H9 (cell line): ENCODE measurements at regions not wholly inside any gene's neighbourhood (a gene's known extent, or its start where the extent isn't known, plus 50 kb on each side); places are given as distances from the start of the nearest gene placed in this dataset.

Experiments used
- DNase-seq: peaks from one replicate; pipeline ENCODE4 v3.0.0-alpha.2; 2017
- H2AFZ ChIP-seq: one replicate; pipeline ENCODE4 v1.6.1; 2013; ENCODE audit warnings: mild to moderate bottlenecking, low read length, control low read depth, moderate library complexity
- H2AK5ac ChIP-seq: 2 replicates; pipeline ENCODE4 v1.6.1; 2013; ENCODE audit warnings: low read length, control low read depth, mixed read lengths; ENCODE audit not compliant: insufficient read length
- H2BK120ac ChIP-seq: one replicate; pipeline ENCODE4 v1.6.1; 2013; ENCODE audit warnings: low read depth, mild to moderate bottlenecking, low read length, control low read depth, inconsistent platforms; ENCODE audit not compliant: poor library complexity, severe bottlenecking
- H2BK12ac ChIP-seq: 2 replicates; pipeline ENCODE4 v1.6.1; 2013; ENCODE audit warnings: low read length, control low read depth, mixed read lengths, low read depth; ENCODE audit not compliant: insufficient read length
- H2BK15ac ChIP-seq: 2 replicates; pipeline ENCODE4 v1.6.1; 2013; ENCODE audit warnings: low read depth, low read length, control low read depth
- H2BK20ac ChIP-seq: one replicate; pipeline ENCODE4 v1.6.1; 2013; ENCODE audit warnings: low read depth, mild to moderate bottlenecking, low read length, control low read depth, inconsistent platforms; ENCODE audit not compliant: poor library complexity, severe bottlenecking
- H2BK5ac ChIP-seq: 2 replicates; pipeline ENCODE4 v1.6.1; 2013; ENCODE audit warnings: low read length, control low read depth, mixed read lengths; ENCODE audit not compliant: insufficient read length
- H3K14ac ChIP-seq: 2 replicates; pipeline ENCODE4 v1.6.1; 2013; ENCODE audit warnings: low read length, control low read depth; ENCODE audit not compliant: insufficient read depth
- H3K18ac ChIP-seq: 2 replicates; pipeline ENCODE4 v1.6.1; 2013; ENCODE audit warnings: low read depth, mild to moderate bottlenecking, mixed read lengths, low read length, control low read depth; ENCODE audit not compliant: insufficient read length
- H3K23ac ChIP-seq: 2 replicates; pipeline ENCODE4 v1.6.1; 2013; ENCODE audit warnings: low read length, control low read depth, mixed read lengths, low read depth; ENCODE audit not compliant: insufficient read length
- H3K23me2 ChIP-seq: 2 replicates; pipeline ENCODE4 v1.6.1; 2013; ENCODE audit warnings: low read depth, mild to moderate bottlenecking, mixed read lengths, low read length, control low read depth; ENCODE audit not compliant: insufficient read length, poor library complexity, severe bottlenecking
- H3K27ac ChIP-seq: 2 replicates; pipeline ENCODE4 v1.5.1; 2013; ENCODE audit warnings: low read length, control low read depth, mixed read lengths, low read depth; ENCODE audit not compliant: insufficient read length
- H3K27me3 ChIP-seq: 2 replicates; pipeline ENCODE4 v1.6.1; 2013; ENCODE audit warnings: low read length, control low read depth, inconsistent platforms; ENCODE audit not compliant: insufficient read depth
- H3K4ac ChIP-seq: 2 replicates; pipeline ENCODE4 v1.6.1; 2013; ENCODE audit warnings: low read depth, mild to moderate bottlenecking, control low read depth, inconsistent platforms, low read length, moderate library complexity
- H3K4me1 ChIP-seq: 2 replicates; pipeline ENCODE4 v1.6.1; 2013; ENCODE audit warnings: low read length, control low read depth, inconsistent platforms; ENCODE audit not compliant: insufficient read depth
- H3K4me2 ChIP-seq: 2 replicates; pipeline ENCODE4 v1.6.1; 2013; ENCODE audit warnings: low read length, control low read depth, mixed read lengths; ENCODE audit not compliant: insufficient read length, insufficient read depth
- H3K56ac ChIP-seq: 2 replicates; pipeline ENCODE4 v1.6.1; 2013; ENCODE audit warnings: low read depth, mild to moderate bottlenecking, mixed read lengths, low read length, control low read depth; ENCODE audit not compliant: insufficient read length
- H3K79me1 ChIP-seq: 2 replicates; pipeline ENCODE4 v1.6.1; 2013; ENCODE audit warnings: low read depth, mild to moderate bottlenecking, moderate library complexity, low read length, control low read depth, inconsistent platforms; ENCODE audit not compliant: insufficient read depth, poor library complexity, severe bottlenecking
- H3K79me2 ChIP-seq: 2 replicates; pipeline ENCODE4 v1.6.1; 2013; ENCODE audit warnings: low read length, control low read depth, inconsistent platforms; ENCODE audit not compliant: insufficient read depth
- H3K9ac ChIP-seq: 2 replicates; pipeline ENCODE4 v1.6.1; 2013; ENCODE audit warnings: low read length, control low read depth, mixed read lengths; ENCODE audit not compliant: insufficient read length; ENCODE audit errors: extremely low read depth
- H3K9me3 ChIP-seq: one replicate; pipeline ENCODE4 v1.6.1; 2013; ENCODE audit warnings: low read depth, low read length, inconsistent platforms; ENCODE audit not compliant: control insufficient read depth
- H3T11ph ChIP-seq: one replicate; pipeline ENCODE4 v1.6.1; 2013; ENCODE audit warnings: mild to moderate bottlenecking, low read length, control low read depth, inconsistent platforms
- H4K20me1 ChIP-seq: one replicate; pipeline ENCODE4 v1.6.1; 2013; ENCODE audit not compliant: control insufficient read depth, insufficient read length, insufficient read depth
- H4K5ac ChIP-seq: 2 replicates; pipeline ENCODE4 v1.6.1; 2013; ENCODE audit warnings: low read depth, mild to moderate bottlenecking, mixed read lengths, low read length, control low read depth; ENCODE audit not compliant: insufficient read length
- H4K8ac ChIP-seq: replicated peaks from 2 replicates; pipeline ENCODE4 v1.6.1; 2013; ENCODE audit warnings: low read length, control low read depth, mixed read lengths, low read depth; ENCODE audit not compliant: insufficient read length
- H4K91ac ChIP-seq: 2 replicates; pipeline ENCODE4 v1.6.1; 2013; ENCODE audit warnings: low read depth, mild to moderate bottlenecking, moderate library complexity, mixed read lengths, low read length, control low read depth; ENCODE audit not compliant: insufficient read length
- H3K27ac Mint-ChIP-seq, 3 experiments: 2 replicates in 2 of 3; 3 replicates in 1 of 3; pipeline ENCODE4 v1.8.0; 2020 to 2021; ENCODE audit warnings: mixed read lengths in 3 of 3, mild to moderate bottlenecking in 1 of 3, moderate library complexity in 1 of 3
- H3K27me3 Mint-ChIP-seq: 2 replicates; pipeline ENCODE4 v1.8.0; 2021; ENCODE audit warnings: low read depth, mild to moderate bottlenecking, moderate library complexity, mixed read lengths
- H3K36me3 Mint-ChIP-seq, 3 experiments: 2 replicates in 2 of 3; 3 replicates in 1 of 3; pipeline ENCODE4 v1.8.0; 2020 to 2021; ENCODE audit warnings: low read depth in 3 of 3, mixed read lengths in 3 of 3; ENCODE audit not compliant: insufficient read depth in 1 of 3
- H3K4me1 Mint-ChIP-seq, 2 experiments: 2 replicates each; pipeline ENCODE4 v1.8.0; 2020; ENCODE audit warnings: mixed read lengths in 2 of 2
- H3K4me3 Mint-ChIP-seq, 2 experiments: 2 replicates in 1 of 2; 3 replicates in 1 of 2; pipeline ENCODE4 v1.8.0; 2020 to 2021; ENCODE audit warnings: mild to moderate bottlenecking in 2 of 2, mixed read lengths in 2 of 2, moderate library complexity in 1 of 2
- H3K9me3 Mint-ChIP-seq, 2 experiments: 2 replicates in 1 of 2; 3 replicates in 1 of 2; pipeline ENCODE4 v1.8.0; 2020; ENCODE audit warnings: mild to moderate bottlenecking in 2 of 2, mixed read lengths in 2 of 2, moderate library complexity in 1 of 2
- WGBS: extraction: QIAGEN DNeasy Blood & Tissue Kit; methylation state at CpG from one replicate; pipeline ENCODE4 v1.1.7; 2013; ENCODE audit warnings: missing lambda C conversion rate, low lambda C conversion rate, mixed read lengths; ENCODE audit not compliant: insufficient read length; ENCODE audit errors: extremely low coverage; 5-methylcytosine and 5-hydroxymethylcytosine counted together
- TF ChIP-seq, protein P1 (sequence below): fragments of 200-600 bp; sonication (generic); conservative IDR thresholded peaks from 3 replicates; pipeline ENCODE4 v1.8.0; 2021; ENCODE audit warnings: antibody characterized with exemption, mild to moderate bottlenecking

DNA sequence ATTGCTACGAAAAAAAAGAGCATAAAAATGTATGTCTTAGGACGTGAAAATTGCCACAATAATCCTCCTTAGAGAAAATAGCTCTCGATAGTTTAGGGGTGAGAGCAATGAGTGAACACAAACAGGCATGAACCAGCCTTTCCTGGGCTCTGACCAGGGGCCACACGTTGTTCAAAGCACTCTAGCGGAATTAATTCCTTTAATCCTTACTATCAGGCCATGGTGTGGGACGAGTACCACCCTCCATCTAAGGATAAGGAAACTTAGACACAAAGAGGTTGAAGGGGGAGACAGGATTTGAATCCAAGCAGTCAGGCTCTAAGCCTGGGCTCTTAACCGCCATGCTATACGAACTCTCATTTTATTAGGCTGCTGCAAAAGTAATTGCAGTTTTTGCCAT lies 81.9 kb upstream of the CACNA2D3 start:
- peaks cover 8 to 9% of the 10 kb centered on the region in 2 experiments for H3K4me1 Mint-ChIP-seq
- Histone ChIP-seq H2BK120ac (no peak overlapping the region), H3K23ac (no peak overlapping the region), H2BK12ac (no peak overlapping the region), H3K56ac (no peak overlapping the region), H3K4ac (no peak overlapping the region), H2BK5ac (no peak overlapping the region), H3K9me3 (no peaks in the 10 kb centered on the region), H2AFZ (no peak overlapping the region), H3K27ac (no peak overlapping the region), H3K79me1 (no peaks in the 10 kb centered on the region), H2BK15ac (no peak overlapping the region), H3K18ac (no peak overlapping the region), H3T11ph (no peak overlapping the region), H4K20me1 (no peaks in the 10 kb centered on the region), H4K8ac (no peak overlapping the region), H3K27me3 (no peaks in the 10 kb centered on the region), H3K9ac (no peak overlapping the region), H3K14ac (no peak overlapping the region), H3K79me2 (no peaks in the 10 kb centered on the region), H3K23me2 (no peaks in the 10 kb centered on the region), H2AK5ac (no peak overlapping the region), H2BK20ac (no peak overlapping the region), H4K91ac (no peak overlapping the region), H4K5ac (no peak overlapping the region), H3K4me2 (no peak overlapping the region), H3K4me1 (peaks cover 6% of the 10 kb centered on the region; the same call in 1 of the 2 replicates)
- no peak for DNase-seq
- no peak overlapping the region for H3K4me3 Mint-ChIP-seq
- no peaks in the 10 kb centered on the region for H3K36me3 Mint-ChIP-seq
- peaks cover 2% of the 10 kb centered on the region; the same call in 1 of the 2 replicates for H3K27me3 Mint-ChIP-seq
- H3K9me3 Mint-ChIP-seq, result no peaks in the 10 kb centered on the region
- TF ChIP-seq, protein P1, sequence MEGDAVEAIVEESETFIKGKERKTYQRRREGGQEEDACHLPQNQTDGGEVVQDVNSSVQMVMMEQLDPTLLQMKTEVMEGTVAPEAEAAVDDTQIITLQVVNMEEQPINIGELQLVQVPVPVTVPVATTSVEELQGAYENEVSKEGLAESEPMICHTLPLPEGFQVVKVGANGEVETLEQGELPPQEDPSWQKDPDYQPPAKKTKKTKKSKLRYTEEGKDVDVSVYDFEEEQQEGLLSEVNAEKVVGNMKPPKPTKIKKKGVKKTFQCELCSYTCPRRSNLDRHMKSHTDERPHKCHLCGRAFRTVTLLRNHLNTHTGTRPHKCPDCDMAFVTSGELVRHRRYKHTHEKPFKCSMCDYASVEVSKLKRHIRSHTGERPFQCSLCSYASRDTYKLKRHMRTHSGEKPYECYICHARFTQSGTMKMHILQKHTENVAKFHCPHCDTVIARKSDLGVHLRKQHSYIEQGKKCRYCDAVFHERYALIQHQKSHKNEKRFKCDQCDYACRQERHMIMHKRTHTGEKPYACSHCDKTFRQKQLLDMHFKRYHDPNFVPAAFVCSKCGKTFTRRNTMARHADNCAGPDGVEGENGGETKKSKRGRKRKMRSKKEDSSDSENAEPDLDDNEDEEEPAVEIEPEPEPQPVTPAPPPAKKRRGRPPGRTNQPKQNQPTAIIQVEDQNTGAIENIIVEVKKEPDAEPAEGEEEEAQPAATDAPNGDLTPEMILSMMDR, result no peak
- WGBS, result no CpG with 5 or more reads among the region's 8 CpGs
- no peak overlapping the region for H3K27ac Mint-ChIP-seq
